Right lobe of liver (tissue), 6 donors: ENCODE measurements at regions not wholly inside any gene's neighbourhood (a gene's known extent, or its start where the extent isn't known, plus 50 kb on each side); places are given as distances from the start of the nearest gene placed in this dataset.

ENCODE experiments used
- ATAC-seq, 4 donors: fragments of 200-7000 bp; cut with Tn5 transposase; one replicate each; pipeline ENCODE4 v1.9.1; 2020; ENCODE audit warnings: mild to moderate bottlenecking in 4 of 4, moderate library complexity in 4 of 4
- DNase-seq, 3 donors: peaks; one replicate each; pipeline ENCODE4 v3.0.0-alpha.2; 2020
- H3K27ac ChIP-seq, 3 donors: fragments of 200-600 bp; one replicate each; pipeline ENCODE4 v1.8.0; 2022
- H3K27me3 ChIP-seq, 2 donors: fragments of 200-600 bp; one replicate each; pipeline ENCODE4 v1.8.0; 2022
- H3K36me3 ChIP-seq, 4 donors: fragments of 200-600 bp; sonication (generic) in 1 of 4; one replicate each; pipeline versions ENCODE4 v1.5.1 to v1.8.0; 2017 to 2022; ENCODE audit warnings: control low read depth in 1 of 4
- H3K4me1 ChIP-seq, 4 donors: fragments of 200-600 bp; sonication (generic) in 1 of 4; one replicate each; pipeline versions ENCODE4 v1.5.1 to v1.8.0; 2017 to 2022; ENCODE audit warnings: control low read depth in 1 of 4
- H3K4me3 ChIP-seq, 3 donors: fragments of 200-600 bp; one replicate each; pipeline ENCODE4 v1.8.0; 2022
- H3K9me3 ChIP-seq, 4 donors: fragments of 200-600 bp; sonication (generic) in 1 of 4; one replicate each; pipeline versions ENCODE4 v1.5.1 to v1.8.0; 2017 to 2022; ENCODE audit warnings: control low read depth in 1 of 4
- CTCF ChIP-seq, 4 donors: fragments of 200-600 bp in 3 of 4; fragments of 450-650 bp in 1 of 4; IDR thresholded peaks; one replicate each; pipeline versions ENCODE4 v1.5.1 to v1.8.0; 2016 to 2022; ENCODE audit warnings: antibody characterized with exemption in 4 of 4, mild to moderate bottlenecking in 2 of 4
- POLR2A ChIP-seq: fragments of 450-650 bp; IDR thresholded peaks from one replicate; pipeline ENCODE4 v1.6.1; 2017; ENCODE audit warnings: antibody characterized with exemption, mild to moderate bottlenecking
- WGBS: methylation state at CpG from one replicate; pipeline ENCODE4 v1.1.6; 2018; ENCODE audit warnings: low coverage, low lambda C conversion rate; ENCODE audit not compliant: insufficient coverage; ENCODE audit errors: missing lambda C conversion rate; 5-methylcytosine and 5-hydroxymethylcytosine counted together
- intact Hi-C, 2 donors: fragments of 100-400 bp; cut with DNase I; formaldehyde crosslinking; loops; one replicate each; pipeline versions ENCODE4 v1.11.2 to v1.14.1; 2022
- donor health status: DM: no; HTN: yes; CAD: no.
- donor health status: DM: no; HTN: no; CAD: no.
- donor health status: DM: no; HTN: no; CAD: no.
- donor health status: DM: no; HTN: yes; CAD: no.
- donor health status: DM: no; HTN: yes; CAD: no.

- H3K27me3 ChIP-seq: no peaks in the 10 kb centered on the region
- no peaks in the 10 kb centered on the region for H3K36me3 ChIP-seq
- WGBS: 63% methylated on average over 5 of the region's 5 CpGs
- H3K4me1 ChIP-seq: no peaks in the 10 kb centered on the region
- no peak overlapping the region for H3K27ac ChIP-seq
- H3K9me3 ChIP-seq: no peaks in the 10 kb centered on the region
- H3K4me3 ChIP-seq: no peak overlapping the region
- peak; percentile 14 for TF ChIP-seq POLR2A
- no peak for TF ChIP-seq CTCF (IDR thresholded peaks at IDR 0.05)
- peak; percentile 39 to 45 (median 41) for ATAC-seq
- no peak for DNase-seq
- intact Hi-C loops: no loop called here
Observed at GRCh38 chr9:91150998-91151717, 210.6 kb downstream of the AUH start.

GRCh38 chr9:91151718-91152095 lies 210.0 kb downstream of the AUH start:
- no peak overlapping the region for H3K27ac ChIP-seq
- H3K4me3 ChIP-seq: no peak overlapping the region
- 73% methylated on average over 4 of the region's 4 CpGs for WGBS
- H3K9me3 ChIP-seq: no peaks in the 10 kb centered on the region
- H3K36me3 ChIP-seq: no peaks in the 10 kb centered on the region
- no peak for ATAC-seq
- no peaks in the 10 kb centered on the region for H3K4me1 ChIP-seq
- intact Hi-C loops: no loop called here
- no peaks in the 10 kb centered on the region for H3K27me3 ChIP-seq
- TF ChIP-seq CTCF (IDR thresholded peaks at IDR 0.05) (no peak), POLR2A (no peak)
- DNase-seq: no peak

- Histone ChIP-seq H3K27me3 (no peaks in the 10 kb centered on the region), H3K4me3 (no peak overlapping the region), H3K36me3 (no peaks in the 10 kb centered on the region), H3K4me1 (no peaks in the 10 kb centered on the region), H3K9me3 (no peaks in the 10 kb centered on the region), H3K27ac (no peak overlapping the region)
- ATAC-seq: no peak
- TF ChIP-seq CTCF (IDR thresholded peaks at IDR 0.05) (no peak), POLR2A (no peak)
- intact Hi-C loops: no loop called here
- WGBS: 100% methylated on average over 3 of the region's 3 CpGs
- no peak for DNase-seq
Observed at GRCh38 chr9:91154686-91155085, 207.0 kb downstream of the AUH start.

DNA sequence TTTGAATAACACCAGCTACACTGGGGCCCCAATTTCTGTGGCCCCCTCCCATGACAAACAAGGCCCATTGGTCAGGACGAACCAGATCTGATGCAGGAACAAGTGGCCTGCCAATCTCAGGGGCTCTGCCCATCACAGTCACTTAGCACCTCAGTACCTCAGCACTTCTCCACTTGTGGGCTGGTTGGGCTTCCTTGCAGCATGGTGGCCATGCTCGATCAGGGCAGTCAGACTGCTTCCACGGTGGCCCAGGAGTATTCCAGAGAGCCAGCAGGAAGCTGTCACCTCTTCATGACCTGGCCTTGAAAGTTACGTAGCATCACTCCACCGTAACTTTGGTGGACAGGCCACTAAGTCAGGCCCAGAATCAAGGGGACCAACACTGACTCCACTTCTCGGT lies 206.5 kb downstream of the AUH start:
- WGBS: 89% methylated on average over 2 of the region's 6 CpGs

More for the DNA sequence above, 206.5 kb downstream of the AUH start:
- H3K27ac ChIP-seq: no peak overlapping the region
- H3K4me1 ChIP-seq: no peaks in the 10 kb centered on the region
- DNase-seq: no peak
- no peaks in the 10 kb centered on the region for H3K9me3 ChIP-seq
- no peak for TF ChIP-seq POLR2A
- no peak for TF ChIP-seq CTCF (IDR thresholded peaks at IDR 0.05)
- H3K36me3 ChIP-seq: no peaks in the 10 kb centered on the region
- H3K4me3 ChIP-seq: no peak overlapping the region
- intact Hi-C loops: no loop called here
- no peaks in the 10 kb centered on the region for H3K27me3 ChIP-seq
- ATAC-seq: no peak
